HFF-Myc (cell line): ENCODE measurements at regions not wholly inside any gene's neighbourhood (a gene's known extent, or its start where the extent isn't known, plus 50 kb on each side); places are given as distances from the start of the nearest gene placed in this dataset.
A peak's percentile ranks its signal among the peaks of the same experiment; 100 is the strongest.

Experiments used
- DNase-seq: peaks from one replicate; pipeline ENCODE4 v3.0.0-alpha.2; 2011; ENCODE audit warnings: low read depth; ENCODE audit errors: extremely low read depth
- H3K4me3 ChIP-seq: replicated peaks from 2 replicates; pipeline ENCODE4 v1.5.1; 2011; ENCODE audit warnings: low read depth, mild to moderate bottlenecking, control low read depth, low read length
- CTCF ChIP-seq: IDR thresholded peaks from 2 replicates; pipeline ENCODE4 v1.5.1; 2012; ENCODE audit warnings: mild to moderate bottlenecking, low read depth, low read length, control low read depth; ENCODE audit errors: missing control alignments

DNA sequence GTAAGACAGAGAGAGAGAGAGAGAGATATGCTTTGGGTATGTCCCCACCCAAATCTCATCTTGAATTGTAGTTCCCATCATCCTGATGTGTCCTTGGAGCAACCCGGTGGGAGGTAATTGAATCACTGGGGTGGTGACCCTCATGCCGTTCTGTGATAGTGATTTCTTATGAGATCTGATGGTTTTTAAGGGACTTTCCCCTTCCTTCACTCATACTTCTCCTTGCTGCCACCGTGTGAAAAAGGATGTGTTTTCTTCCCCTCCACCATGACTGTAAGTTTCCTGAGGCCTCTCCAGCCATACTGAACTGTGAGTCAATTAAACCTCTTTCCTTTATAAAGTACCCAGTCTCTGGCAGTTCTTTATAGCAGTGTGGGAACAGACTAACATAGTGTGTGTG, 60.3 kb downstream of the EOMES start:
- TF ChIP-seq CTCF = no peak
- no peak overlapping the region for H3K4me3 ChIP-seq

GRCh38 chr3:27659279-27660021, 62.7 kb downstream of the EOMES start:
- DNase-seq = peak; percentile 26
- no peak overlapping the region for H3K4me3 ChIP-seq
- TF ChIP-seq CTCF = peak; percentile 93

More for the DNA sequence above, 60.3 kb downstream of the EOMES start:
- no peak for DNase-seq

- TF ChIP-seq CTCF = no peak
- no peak overlapping the region for H3K4me3 ChIP-seq
- DNase-seq = no peak
Measured at GRCh38 chr3:27658741-27659140, 63.4 kb downstream of the EOMES start.

- no peak overlapping the region for H3K4me3 ChIP-seq
- no peak for DNase-seq
- TF ChIP-seq CTCF = no peak
Measured at GRCh38 chr3:27657871-27658270, 64.3 kb downstream of the EOMES start.

GRCh38 chr3:27657404-27657803, 64.7 kb downstream of the EOMES start:
- DNase-seq = no peak
- TF ChIP-seq CTCF = no peak
- H3K4me3 ChIP-seq = no peak overlapping the region

DNA sequence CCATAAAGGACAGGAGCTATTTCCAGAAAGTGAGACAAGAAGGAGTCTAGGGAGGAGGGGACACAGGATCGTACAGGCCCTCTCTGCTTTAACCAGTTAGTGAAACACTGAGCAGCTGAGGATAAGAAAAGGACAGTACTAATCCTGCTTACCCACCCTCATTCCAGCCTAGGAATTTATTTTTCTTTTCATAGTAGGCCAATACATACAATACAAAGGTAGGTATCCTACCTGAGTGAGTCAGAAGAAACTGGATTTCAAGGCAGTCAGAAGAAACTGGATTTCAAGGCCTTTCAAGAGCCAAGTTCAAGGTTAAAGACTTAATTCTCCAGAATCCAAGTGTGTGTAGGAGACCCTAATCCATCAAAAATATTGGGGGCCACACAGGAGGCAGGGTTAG, 65.3 kb downstream of the EOMES start:
- TF ChIP-seq CTCF = no peak
- DNase-seq = no peak
- no peak overlapping the region for H3K4me3 ChIP-seq

DNA sequence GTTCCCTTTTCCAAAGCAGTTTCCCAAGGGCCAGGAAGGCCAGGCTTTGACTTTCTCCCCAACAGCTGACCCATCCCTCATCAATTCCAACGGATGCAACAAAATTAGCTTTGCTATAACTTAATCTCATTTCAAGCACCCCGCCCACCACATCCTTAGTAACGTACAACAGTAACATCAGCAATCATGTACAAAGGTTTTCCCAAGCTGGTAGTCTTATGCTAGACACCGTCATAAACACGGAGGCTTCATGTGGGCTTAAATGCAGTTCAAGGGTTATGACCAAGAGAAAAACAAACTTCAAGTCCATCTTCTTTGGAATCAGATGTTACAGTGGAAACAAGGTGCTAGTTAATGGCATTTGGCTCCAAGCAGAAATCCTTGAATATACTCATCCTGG, 66.6 kb downstream of the EOMES start:
- no peak overlapping the region for H3K4me3 ChIP-seq
- no peak for TF ChIP-seq CTCF
- DNase-seq = no peak
